Gastroesophageal sphincter (tissue), 3 donors: ENCODE measurements at regions not wholly inside any gene's neighbourhood (a gene's known extent, or its start where the extent isn't known, plus 50 kb on each side); places are given as distances from the start of the nearest gene placed in this dataset.

Source experiments
- CTCF ChIP-seq, 4 experiments: fragments of 200-600 bp in 2 of 4; fragments of 450-650 bp in 2 of 4; sonication (generic) in 1 of 4; IDR thresholded peaks; one replicate each; pipeline ENCODE4 v1.5.1; 2017 to 2019; ENCODE audit warnings: antibody characterized with exemption in 4 of 4, mild to moderate bottlenecking in 2 of 4, moderate library complexity in 2 of 4
- POLR2A ChIP-seq, 2 donors: fragments of 450-650 bp; IDR thresholded peaks; one replicate each; pipeline ENCODE4 v1.6.1; 2017; ENCODE audit warnings: antibody characterized with exemption in 2 of 2, mild to moderate bottlenecking in 2 of 2, moderate library complexity in 1 of 2

GRCh38 chr15:31822463-31822862 is 207.9 kb upstream of the CHRNA7 start:
- TF ChIP-seq CTCF (IDR thresholded peaks at IDR 0.05) (no peak), POLR2A (IDR thresholded peaks at IDR 0.05) (no peak)
